GM12875 (cell line): ENCODE measurements at regions not wholly inside any gene's neighbourhood (a gene's known extent, or its start where the extent isn't known, plus 50 kb on each side); places are given as distances from the start of the nearest gene placed in this dataset.

Experiments used
- H3K4me3 ChIP-seq: one replicate; pipeline ENCODE4 v1.5.1; 2011; ENCODE audit warnings: low read depth, low read length, control low read depth
- CTCF ChIP-seq: IDR thresholded peaks from 2 replicates; pipeline ENCODE4 v1.5.1; 2011; ENCODE audit warnings: low read depth, mild to moderate bottlenecking, control low read depth, inconsistent platforms, low read length, moderate library complexity, borderline replicate concordance; ENCODE audit not compliant: insufficient read depth

- TF ChIP-seq CTCF: no peak
- no peak overlapping the region for H3K4me3 ChIP-seq
Measured at GRCh38 chr5:98433673-98434072, 339.8 kb upstream of the RGMB start.

GRCh38 chr5:98436667-98437066 is 336.8 kb upstream of the RGMB start:
- TF ChIP-seq CTCF: no peak
- no peak overlapping the region for H3K4me3 ChIP-seq

GRCh38 chr5:98442448-98442847 is 331.0 kb upstream of the RGMB start:
- no peak for TF ChIP-seq CTCF
- no peak overlapping the region for H3K4me3 ChIP-seq

- TF ChIP-seq CTCF: no peak
Measured at GRCh38 chr5:98443881-98444280, 329.6 kb upstream of the RGMB start.

GRCh38 chr5:98453296-98453695 is 320.2 kb upstream of the RGMB start:
- H3K4me3 ChIP-seq: no peak overlapping the region
- no peak for TF ChIP-seq CTCF

More at GRCh38 chr5:98443881-98444280, 329.6 kb upstream of the RGMB start:
- no peak overlapping the region for H3K4me3 ChIP-seq

GRCh38 chr5:98454407-98454806 is 319.1 kb upstream of the RGMB start:
- TF ChIP-seq CTCF: no peak
- H3K4me3 ChIP-seq: no peak overlapping the region

GRCh38 chr5:98454904-98455303 is 318.6 kb upstream of the RGMB start:
- no peak overlapping the region for H3K4me3 ChIP-seq
- no peak for TF ChIP-seq CTCF
